OCI-LY7 (cell line): ENCODE measurements at regions not wholly inside any gene's neighbourhood (a gene's known extent, or its start where the extent isn't known, plus 50 kb on each side); places are given as distances from the start of the nearest gene placed in this dataset.

ENCODE experiments used
- BruUV-seq: library from RNA; stranded (reverse); fragments of 400-500 nt; replicated peaks from 2 replicates; lab custom pipeline; 2021; lab: Mats Ljungman, UMichigan
- CTCF ChIA-PET: fragments of 300-600 bp; sonication (Branson Sonifier 250); formaldehyde crosslinking; loops from one replicate; lab custom pipeline; 2022; ENCODE audit warnings: antibody characterized with exemption; ENCODE audit not compliant: unreplicated experiment; lab: Charles Lee
- POLR2A ChIA-PET: fragments of 300-600 bp; sonication (Branson Sonifier 250); formaldehyde crosslinking; loops from one replicate; lab custom pipeline; 2022; ENCODE audit warnings: antibody characterized with exemption; lab: Charles Lee
- DNase-seq: peaks from one replicate; pipeline ENCODE4 v3.0.0-alpha.2; 2015; ENCODE audit warnings: low spot score
- H2AFZ ChIP-seq: fragments of 200-600 bp; sonication (generic), shearing (Covaris generic); 2 replicates; pipeline ENCODE4 v1.6.1; 2014; ENCODE audit warnings: mild to moderate bottlenecking, antibody characterized with exemption, low read length, moderate library complexity
- H3K27ac ChIP-seq: fragments of 200-600 bp; sonication (generic); 2 replicates; pipeline ENCODE4 v1.5.1; 2014; ENCODE audit warnings: mixed run types, low read depth, mild to moderate bottlenecking, moderate library complexity, low read length, inconsistent platforms; ENCODE audit not compliant: poor library complexity, severe bottlenecking
- H3K36me3 ChIP-seq: fragments of 200-600 bp; sonication (generic); 2 replicates; pipeline ENCODE4 v1.6.1; 2014; ENCODE audit warnings: mild to moderate bottlenecking, antibody characterized with exemption, low read length, moderate library complexity, mixed read lengths; ENCODE audit not compliant: insufficient read depth
- H3K4me1 ChIP-seq: fragments of 200-600 bp; sonication (generic); 2 replicates; pipeline ENCODE4 v1.5.1; 2014; ENCODE audit warnings: mild to moderate bottlenecking, low read length; ENCODE audit not compliant: insufficient read depth, poor library complexity, severe bottlenecking
- H3K4me2 ChIP-seq: fragments of 200-600 bp; sonication (generic); 2 replicates; pipeline ENCODE4 v1.6.1; 2014; ENCODE audit warnings: mild to moderate bottlenecking, low read length
- H3K4me3 ChIP-seq: fragments of 200-600 bp; sonication (generic); 2 replicates; pipeline ENCODE4 v1.5.1; 2014; ENCODE audit warnings: mild to moderate bottlenecking, low read depth, low read length; ENCODE audit not compliant: poor library complexity, severe bottlenecking
- H3K79me2 ChIP-seq: fragments of 200-600 bp; sonication (generic); 2 replicates; pipeline ENCODE4 v1.6.1; 2016; ENCODE audit warnings: low read depth, mild to moderate bottlenecking, low read length, moderate library complexity, mixed read lengths; ENCODE audit not compliant: insufficient read depth
- H3K9me2 ChIP-seq: fragments of 200-600 bp; sonication (generic); 2 replicates; pipeline ENCODE4 v1.6.1; 2016; ENCODE audit warnings: mild to moderate bottlenecking, low read length, mixed read lengths; ENCODE audit not compliant: insufficient read depth
- H3K9me3 ChIP-seq: fragments of 200-600 bp; sonication (generic); 2 replicates; pipeline ENCODE4 v1.6.1; 2014; ENCODE audit warnings: mild to moderate bottlenecking, mixed run types, low read length, mixed read lengths
- H4K20me1 ChIP-seq: fragments of 200-600 bp; sonication (generic); 2 replicates; pipeline ENCODE4 v1.6.1; 2014; ENCODE audit warnings: mild to moderate bottlenecking, antibody characterized with exemption, low read length, moderate library complexity, mixed read lengths; ENCODE audit not compliant: insufficient read depth
- EZH2phosphoT487 ChIP-seq: fragments of 200-600 bp; sonication (generic); IDR thresholded peaks from 2 replicates; pipeline ENCODE4 v1.6.1; 2018; ENCODE audit warnings: low read depth, borderline replicate concordance, mild to moderate bottlenecking, mixed run types, antibody characterized with exemption, low read length, moderate library complexity, mixed read lengths
- intact Hi-C: fragments of 100-400 bp; cut with micrococcal nuclease; formaldehyde crosslinking; loops from one replicate; pipeline ENCODE4 v1.10.0; 2022; ENCODE audit not compliant: unreplicated experiment
- TF ChIP-seq, protein P1 (sequence below): fragments of 200-600 bp; sonication (generic); conservative IDR thresholded peaks from 2 replicates; pipeline ENCODE4 v1.5.1; 2014; ENCODE audit warnings: mild to moderate bottlenecking, antibody characterized with exemption, low read length, moderate library complexity, mixed read lengths

DNA sequence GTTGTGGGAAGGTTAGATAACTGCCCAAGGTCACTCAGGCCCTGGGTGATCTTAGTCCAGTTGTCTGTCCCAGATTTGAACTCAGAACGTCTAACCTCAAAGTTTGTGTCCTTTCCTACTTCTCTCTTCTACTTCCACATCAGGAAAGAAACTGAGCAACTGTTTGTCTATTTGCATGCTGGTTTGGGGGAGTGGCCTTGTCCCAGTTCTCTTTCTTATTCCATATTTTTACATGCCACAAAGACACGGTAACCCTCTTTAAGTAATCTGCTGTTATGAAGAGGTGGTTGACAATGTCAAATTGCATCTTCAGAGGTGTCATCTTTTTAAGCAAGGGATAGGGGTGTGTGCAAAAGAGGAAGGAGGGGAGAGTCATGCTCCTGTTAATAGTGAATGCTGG is 432.5 kb downstream of the HS3ST3B1 start:
- Histone ChIP-seq H3K27ac (no peak overlapping the region), H3K4me2 (no peak overlapping the region), H3K9me3 (no peaks in the 10 kb centered on the region; the same call in 1 of the 2 replicates), H3K4me3 (no peak overlapping the region), H3K36me3 (no peaks in the 10 kb centered on the region), H2AFZ (peak overlapping the region; percentile 66; the same call in 1 of the 2 replicates), H4K20me1 (no peaks in the 10 kb centered on the region), H3K9me2 (no peaks in the 10 kb centered on the region), H3K4me1 (peaks cover 15% of the 10 kb centered on the region), H3K79me2 (no peaks in the 10 kb centered on the region)
- ChIA-PET POLR2A (no interaction called here), CTCF (no interaction called here)
- no peak for DNase-seq
- no TSS peak for BruUV-seq
- TF ChIP-seq, protein P1, sequence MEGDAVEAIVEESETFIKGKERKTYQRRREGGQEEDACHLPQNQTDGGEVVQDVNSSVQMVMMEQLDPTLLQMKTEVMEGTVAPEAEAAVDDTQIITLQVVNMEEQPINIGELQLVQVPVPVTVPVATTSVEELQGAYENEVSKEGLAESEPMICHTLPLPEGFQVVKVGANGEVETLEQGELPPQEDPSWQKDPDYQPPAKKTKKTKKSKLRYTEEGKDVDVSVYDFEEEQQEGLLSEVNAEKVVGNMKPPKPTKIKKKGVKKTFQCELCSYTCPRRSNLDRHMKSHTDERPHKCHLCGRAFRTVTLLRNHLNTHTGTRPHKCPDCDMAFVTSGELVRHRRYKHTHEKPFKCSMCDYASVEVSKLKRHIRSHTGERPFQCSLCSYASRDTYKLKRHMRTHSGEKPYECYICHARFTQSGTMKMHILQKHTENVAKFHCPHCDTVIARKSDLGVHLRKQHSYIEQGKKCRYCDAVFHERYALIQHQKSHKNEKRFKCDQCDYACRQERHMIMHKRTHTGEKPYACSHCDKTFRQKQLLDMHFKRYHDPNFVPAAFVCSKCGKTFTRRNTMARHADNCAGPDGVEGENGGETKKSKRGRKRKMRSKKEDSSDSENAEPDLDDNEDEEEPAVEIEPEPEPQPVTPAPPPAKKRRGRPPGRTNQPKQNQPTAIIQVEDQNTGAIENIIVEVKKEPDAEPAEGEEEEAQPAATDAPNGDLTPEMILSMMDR = no peak
- no peak for TF ChIP-seq EZH2phosphoT487
- intact Hi-C loops = no loop called here

DNA sequence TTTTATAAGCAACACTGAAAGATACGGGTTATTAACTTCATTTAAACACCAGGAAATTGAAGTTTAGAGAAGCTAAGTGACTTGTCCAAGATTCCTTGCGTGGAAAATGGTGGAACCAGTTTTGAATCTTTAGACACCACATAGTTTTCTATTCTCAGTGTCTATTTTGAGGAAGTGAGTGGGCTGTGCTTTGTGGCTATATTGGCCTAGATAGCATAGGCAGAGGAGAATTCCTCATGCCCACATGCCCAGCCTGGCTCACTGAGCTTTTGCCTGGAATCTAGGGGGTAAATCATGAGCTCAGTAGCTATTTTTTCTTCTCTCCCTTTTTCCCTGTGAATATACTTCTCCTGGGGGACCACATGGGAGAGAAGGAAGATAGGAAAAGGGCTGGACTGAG is 431.3 kb downstream of the HS3ST3B1 start:
- Histone ChIP-seq H3K27ac (no peak overlapping the region), H3K36me3 (no peaks in the 10 kb centered on the region), H3K9me2 (no peaks in the 10 kb centered on the region), H3K4me2 (no peak overlapping the region), H3K9me3 (no peaks in the 10 kb centered on the region; the same call in 1 of the 2 replicates), H3K4me1 (peaks cover 7% of the 10 kb centered on the region), H2AFZ (peak overlapping the region; percentile 28; the same call in 1 of the 2 replicates), H4K20me1 (no peaks in the 10 kb centered on the region), H3K4me3 (no peak overlapping the region), H3K79me2 (no peaks in the 10 kb centered on the region)
- DNase-seq = no peak
- POLR2A ChIA-PET = no interaction called here
- intact Hi-C loops = no loop called here
- TF ChIP-seq, protein P1 = no peak
- TF ChIP-seq EZH2phosphoT487 = no peak
- CTCF ChIA-PET = interaction anchor here (0.6 kb wide), 1 partner anchor 526 kb away, joined by 3 read pairs; no protein-coding TSS in a partner anchor
- no TSS peak for BruUV-seq

DNA sequence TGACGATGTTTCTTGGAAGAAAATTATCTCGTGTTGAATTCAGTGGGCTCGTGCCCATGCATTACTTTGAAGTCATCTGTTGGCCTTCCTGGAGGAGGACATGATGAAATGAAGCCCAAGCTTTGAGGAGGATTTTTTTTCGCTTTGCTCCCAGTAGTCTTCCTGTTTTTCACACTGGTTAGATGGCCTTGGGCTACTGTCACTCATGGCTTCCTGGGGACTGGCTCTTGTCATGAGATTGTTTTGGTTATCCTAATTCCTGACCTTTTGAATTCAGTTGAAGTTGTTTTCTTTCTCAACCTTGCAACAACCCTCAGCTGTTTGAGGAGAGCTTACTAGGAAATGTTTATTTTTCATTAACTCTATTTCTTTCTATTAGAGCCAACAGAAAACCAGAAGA is 430.7 kb downstream of the HS3ST3B1 start:
- no peak for TF ChIP-seq EZH2phosphoT487
- TF ChIP-seq, protein P1 = no peak
- no peak for DNase-seq
- no peak overlapping the region for H3K27ac ChIP-seq
- no peaks in the 10 kb centered on the region for H4K20me1 ChIP-seq
- H3K4me1 ChIP-seq = peaks cover 7% of the 10 kb centered on the region
- ChIA-PET POLR2A (interaction anchor here (0.6 kb wide), 1 partner anchor 1643 kb away, joined by 4 read pairs; no protein-coding TSS in a partner anchor), CTCF (no interaction called here)
- H3K36me3 ChIP-seq = no peaks in the 10 kb centered on the region
- intact Hi-C loops = no loop called here
- no TSS peak for BruUV-seq
- H3K9me2 ChIP-seq = no peaks in the 10 kb centered on the region
- no peak overlapping the region for H3K4me3 ChIP-seq
- peak overlapping the region; percentile 28; the same call in 1 of the 2 replicates for H2AFZ ChIP-seq
- H3K9me3 ChIP-seq = no peaks in the 10 kb centered on the region; the same call in 1 of the 2 replicates
- no peak overlapping the region for H3K4me2 ChIP-seq
- no peaks in the 10 kb centered on the region for H3K79me2 ChIP-seq
